ENCODE measurements at regions not wholly inside any gene's neighbourhood (a gene's known extent, or its start where the extent isn't known, plus 50 kb on each side); places are given as distances from the start of the nearest gene placed in this dataset.

DNA sequence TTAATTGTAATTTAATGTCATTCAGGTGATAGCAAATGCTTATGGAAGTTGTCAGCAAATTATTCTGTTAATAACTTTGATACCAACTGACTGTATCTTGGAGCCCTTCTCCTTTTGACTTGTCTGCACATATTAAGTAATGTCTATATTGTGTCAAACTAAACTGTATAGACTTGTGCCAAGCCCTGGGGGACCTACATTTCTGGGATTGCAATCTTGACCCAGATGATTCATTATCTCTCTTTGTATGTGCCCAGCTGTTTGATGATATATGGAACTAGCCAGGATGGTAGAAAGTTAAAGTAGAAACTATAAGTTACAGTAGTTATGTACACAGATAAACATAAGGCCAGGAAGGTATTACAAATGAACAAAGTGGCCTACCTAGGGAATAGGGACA, 402.8 kb upstream of the RARB start:
- in situ Hi-C loops (cut with HindIII; ENCODE audit: low pct_unique_long_range_greater_than_20kb, low sequenced_read_pairs) = no loop called here
- DNase-seq (ENCODE audit: low read depth, low spot score) = no peak

DNA sequence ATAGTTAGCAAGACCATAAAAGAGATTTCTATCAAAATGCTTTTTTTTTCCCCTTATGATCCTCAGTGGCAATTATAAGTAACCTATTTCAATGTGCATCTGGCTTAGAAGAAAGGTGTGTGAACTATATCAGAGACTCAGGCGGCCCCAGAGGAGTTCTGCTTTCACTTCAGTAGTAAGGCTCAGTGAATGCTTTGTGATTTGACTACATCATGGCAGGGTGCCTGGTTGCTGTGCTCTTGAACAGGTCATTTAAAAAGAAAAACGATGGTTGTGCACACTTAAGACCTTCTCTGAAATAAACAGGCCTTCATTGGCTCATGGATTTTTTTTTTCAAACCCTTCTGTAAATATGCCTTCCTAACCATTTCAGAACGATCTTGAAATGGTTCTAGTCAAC, 400.4 kb upstream of the RARB start:
- DNase-seq (ENCODE audit: low read depth, low spot score) = no peak
- in situ Hi-C loops (cut with HindIII; ENCODE audit: low pct_unique_long_range_greater_than_20kb, low sequenced_read_pairs) = no loop called here

DNA sequence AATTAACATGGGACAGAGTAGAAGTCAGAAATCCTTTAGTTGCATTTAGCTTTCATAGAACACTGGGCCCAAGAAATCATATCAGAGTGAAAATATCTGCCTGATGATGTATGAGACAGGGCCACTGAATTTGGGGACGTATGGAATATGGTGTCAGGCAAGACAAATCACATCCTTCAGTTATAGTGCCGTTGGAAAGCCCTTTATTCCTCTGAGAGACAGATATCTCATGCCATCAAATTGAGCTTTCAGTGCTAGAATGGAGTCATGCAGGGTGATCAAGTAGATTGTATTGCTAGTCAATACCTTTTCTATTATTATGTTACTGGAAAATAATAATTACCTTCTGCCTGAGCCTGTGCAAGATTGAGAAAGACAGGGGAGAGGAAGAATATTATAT, 398.2 kb upstream of the RARB start:
- in situ Hi-C loops (cut with HindIII; ENCODE audit: low pct_unique_long_range_greater_than_20kb, low sequenced_read_pairs) = no loop called here
- no peak for DNase-seq (ENCODE audit: low read depth, low spot score)

DNA sequence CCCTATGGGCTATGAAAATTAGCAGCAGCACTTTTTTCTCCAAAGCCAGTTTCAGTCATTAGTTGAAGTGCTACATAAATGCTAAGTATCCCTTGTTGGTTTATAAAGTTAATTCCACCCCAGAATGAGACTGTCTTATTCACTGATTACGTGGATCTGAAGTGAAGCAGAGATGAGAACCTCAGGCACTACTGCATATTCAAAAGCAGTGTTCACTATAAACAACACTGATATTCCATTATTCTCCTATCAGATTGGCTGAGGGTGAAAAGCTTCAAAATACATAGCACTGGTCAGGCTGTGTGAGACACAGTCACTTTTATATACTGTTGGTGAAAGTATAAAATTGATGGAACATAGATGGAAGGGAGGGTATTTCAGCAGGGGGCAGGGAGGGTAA, 395.7 kb upstream of the RARB start:
- in situ Hi-C loops (cut with HindIII; ENCODE audit: low pct_unique_long_range_greater_than_20kb, low sequenced_read_pairs) = no loop called here
- no peak for DNase-seq (ENCODE audit: low read depth, low spot score)

DNA sequence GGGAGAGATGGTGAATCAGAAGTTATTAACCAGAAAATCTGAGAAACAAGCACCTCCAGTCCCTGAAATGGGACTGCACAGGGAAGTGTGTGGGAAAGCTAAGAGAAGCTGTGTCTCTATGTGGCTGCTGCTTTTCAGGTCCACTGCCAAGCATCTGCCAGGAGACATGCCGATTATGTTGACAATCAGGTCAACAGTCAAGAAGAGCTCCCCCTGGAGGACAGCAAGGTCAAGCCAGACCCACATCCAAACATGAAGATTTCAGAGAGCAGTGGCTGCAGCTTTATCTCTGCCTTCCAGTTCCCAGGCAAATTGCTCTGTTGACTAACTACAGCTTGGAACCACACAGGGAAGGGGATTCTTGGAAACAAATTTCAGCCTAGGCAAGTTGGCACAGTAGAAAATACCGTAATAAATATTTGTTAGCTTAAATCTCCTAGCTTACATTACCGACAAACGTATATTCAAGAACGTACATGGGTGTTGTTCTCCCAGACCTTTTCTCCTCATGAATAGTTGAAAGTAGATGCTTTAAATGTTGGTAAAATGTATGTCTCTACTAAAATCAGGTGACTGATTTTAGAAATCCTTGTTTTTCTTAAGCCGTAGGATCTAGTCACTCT, 394.5 kb upstream of the RARB start:
- DNase-seq (ENCODE audit: low read depth, low spot score) = peak; percentile 85
- in situ Hi-C loops (cut with HindIII; ENCODE audit: low pct_unique_long_range_greater_than_20kb, low sequenced_read_pairs) = no loop called here

DNA sequence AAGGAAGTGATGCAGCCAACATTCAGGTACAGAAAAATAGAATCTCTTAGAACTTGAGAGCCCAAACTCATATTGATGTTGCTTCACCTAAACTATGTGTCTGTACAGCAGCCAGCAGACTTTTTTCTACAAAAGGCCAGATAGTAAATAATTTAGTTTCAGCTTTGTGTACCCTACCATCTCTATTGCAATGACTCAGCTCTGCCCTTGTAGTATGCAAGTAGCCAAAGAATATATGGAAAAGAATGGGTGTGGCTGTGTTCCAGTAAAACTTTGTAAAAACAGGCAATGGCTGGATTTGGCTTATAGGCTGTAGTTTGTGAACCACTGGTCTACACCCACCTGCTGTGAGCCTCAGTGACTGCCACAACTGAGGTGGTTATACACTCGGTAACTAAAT, 392.5 kb upstream of the RARB start:
- no peak for DNase-seq (ENCODE audit: low read depth, low spot score)
- in situ Hi-C loops (cut with HindIII; ENCODE audit: low pct_unique_long_range_greater_than_20kb, low sequenced_read_pairs) = no loop called here

DNA sequence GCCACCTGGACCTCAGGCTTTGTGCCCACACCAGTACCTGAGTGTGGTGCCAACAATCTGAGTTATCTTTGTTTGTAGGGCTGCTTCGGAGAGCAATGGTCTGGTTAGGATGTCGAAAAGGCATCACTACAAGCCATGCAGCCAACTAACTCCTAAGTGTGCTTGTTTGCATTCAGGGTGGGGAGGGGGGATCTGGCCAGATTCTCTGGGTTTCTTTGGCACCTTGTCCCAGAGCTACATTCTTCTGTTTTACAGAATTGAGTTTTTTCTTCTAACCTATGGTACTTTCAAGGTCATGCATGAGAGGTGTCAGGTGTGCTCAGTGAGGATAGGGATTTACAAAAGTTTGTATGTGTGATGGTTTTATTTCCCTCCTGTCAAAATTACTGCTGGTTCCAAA, 391.4 kb upstream of the RARB start:
- in situ Hi-C loops (cut with HindIII; ENCODE audit: low pct_unique_long_range_greater_than_20kb, low sequenced_read_pairs) = no loop called here
- DNase-seq (ENCODE audit: low read depth, low spot score) = no peak

DNA sequence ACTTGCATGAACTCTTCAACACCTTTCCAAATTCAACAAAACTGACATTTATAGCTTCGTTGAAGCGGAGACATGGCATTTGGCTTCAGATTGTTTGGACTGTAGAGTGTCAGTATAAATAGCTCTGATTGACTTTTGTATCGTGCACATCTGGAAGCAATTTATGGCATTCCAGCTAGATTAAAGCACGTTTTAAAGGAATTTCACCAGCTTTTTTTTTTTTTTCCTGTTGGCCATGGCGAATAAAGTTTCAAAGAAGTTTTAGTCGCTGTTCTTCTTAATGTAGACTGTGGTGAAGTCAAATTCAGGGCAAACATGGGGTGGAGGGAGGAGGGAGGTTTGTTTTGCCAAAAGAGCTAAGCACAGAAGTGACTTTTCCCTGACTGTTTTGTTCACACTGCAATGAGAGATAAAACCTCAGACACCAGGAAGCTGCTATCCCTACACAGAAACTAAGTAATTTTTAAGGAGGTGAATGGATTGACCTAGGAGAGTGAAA, 391.0 kb upstream of the RARB start:
- in situ Hi-C loops (cut with HindIII; ENCODE audit: low pct_unique_long_range_greater_than_20kb, low sequenced_read_pairs) = no loop called here
- no peak for DNase-seq (ENCODE audit: low read depth, low spot score)

DNA sequence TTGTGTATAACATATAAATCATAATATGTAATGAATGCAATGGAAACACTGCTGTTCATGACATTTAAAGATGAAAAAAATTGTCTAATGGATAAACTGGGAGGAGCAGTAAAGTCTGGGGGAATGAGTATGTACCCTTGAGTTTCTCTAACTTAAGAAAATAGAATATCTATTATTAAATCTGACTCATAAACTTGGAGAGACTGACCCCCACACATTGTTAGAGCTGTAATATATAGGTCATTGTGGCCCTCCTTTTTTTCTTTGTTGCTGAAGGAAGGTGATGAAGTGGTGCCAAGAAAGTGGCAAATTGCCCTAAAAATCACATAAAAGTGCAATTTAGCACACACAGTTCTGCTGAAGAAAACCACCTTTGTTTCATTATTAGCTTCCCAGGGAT, 389.8 kb upstream of the RARB start:
- no peak for DNase-seq (ENCODE audit: low read depth, low spot score)
- in situ Hi-C loops (cut with HindIII; ENCODE audit: low pct_unique_long_range_greater_than_20kb, low sequenced_read_pairs) = no loop called here

DNA sequence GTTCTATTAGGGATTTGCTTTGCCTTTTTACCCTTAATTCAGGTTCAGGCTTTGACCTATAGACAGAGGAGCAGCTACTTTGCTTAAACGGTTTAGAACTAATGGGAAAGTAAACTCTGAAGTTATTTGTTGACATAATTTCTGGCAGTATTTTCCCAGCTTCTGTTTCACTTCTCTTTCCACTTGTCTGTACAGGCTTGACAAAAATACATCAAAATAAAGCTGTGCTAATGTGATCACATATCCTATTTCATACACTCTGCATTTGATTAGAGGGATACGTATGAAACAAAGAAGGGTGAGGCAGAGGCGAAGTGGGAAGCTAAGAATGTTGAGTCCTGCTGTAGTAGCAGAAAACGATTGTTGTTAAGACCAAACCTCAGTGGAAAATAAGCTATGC, 389.1 kb upstream of the RARB start:
- in situ Hi-C loops (cut with HindIII; ENCODE audit: low pct_unique_long_range_greater_than_20kb, low sequenced_read_pairs) = no loop called here
- DNase-seq (ENCODE audit: low read depth, low spot score) = no peak

DNA sequence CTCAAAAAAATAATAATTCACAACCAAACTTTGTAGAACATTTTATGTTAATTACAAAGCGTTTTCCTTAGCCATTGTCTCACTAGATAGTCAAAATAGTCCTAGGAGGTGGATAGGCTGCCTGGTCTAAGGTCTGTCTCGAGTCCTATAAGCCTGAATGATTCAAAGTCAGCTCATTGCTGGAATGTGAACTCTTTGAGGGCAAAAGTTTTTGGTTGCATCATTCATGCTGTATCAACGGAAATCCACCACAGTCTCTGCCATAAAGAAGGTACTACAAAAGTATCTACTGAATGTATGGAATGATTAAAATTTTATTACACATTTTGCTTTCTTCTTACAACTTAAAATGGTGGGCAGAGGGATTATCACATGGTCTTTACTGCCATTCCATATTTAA, 387.3 kb upstream of the RARB start:
- in situ Hi-C loops (cut with HindIII; ENCODE audit: low pct_unique_long_range_greater_than_20kb, low sequenced_read_pairs) = no loop called here

DNA sequence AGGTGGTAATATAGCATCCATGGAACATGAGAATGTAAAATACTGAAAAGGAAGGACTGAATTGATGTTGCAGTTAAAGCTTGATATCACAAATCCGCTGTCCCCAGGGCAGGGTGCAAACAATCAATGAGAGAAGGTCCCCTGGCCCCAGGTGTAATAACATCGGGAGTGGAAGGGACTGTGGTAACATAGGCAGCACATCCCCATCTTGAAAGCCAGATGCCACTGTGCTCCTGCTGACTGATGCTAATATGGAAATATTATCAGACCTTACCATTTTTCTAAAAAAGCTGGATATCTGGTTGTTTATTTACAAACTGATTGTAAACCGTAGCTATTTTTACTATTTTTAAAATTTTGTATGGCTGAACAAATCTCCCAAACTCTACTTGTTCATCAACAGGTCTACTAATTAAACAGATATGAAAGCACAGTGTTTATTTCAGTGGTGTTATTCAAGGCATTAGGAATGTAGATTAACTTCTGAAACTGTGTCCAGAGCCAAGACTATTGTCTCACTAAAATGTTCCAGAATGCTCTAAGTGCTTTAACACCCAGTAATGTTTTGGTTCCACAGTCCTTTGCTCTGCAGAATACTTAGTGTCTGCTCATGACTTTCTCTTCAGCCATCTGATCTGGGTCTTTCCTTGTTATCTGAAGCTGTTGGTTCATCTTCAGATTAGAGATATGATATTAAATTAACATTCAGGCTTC, 386.0 kb upstream of the RARB start:
- no peak for DNase-seq (ENCODE audit: low read depth, low spot score)
- in situ Hi-C loops (cut with HindIII; ENCODE audit: low pct_unique_long_range_greater_than_20kb, low sequenced_read_pairs) = no loop called here

More for the DNA sequence above, 387.3 kb upstream of the RARB start:
- DNase-seq (ENCODE audit: low read depth, low spot score) = no peak

DNA sequence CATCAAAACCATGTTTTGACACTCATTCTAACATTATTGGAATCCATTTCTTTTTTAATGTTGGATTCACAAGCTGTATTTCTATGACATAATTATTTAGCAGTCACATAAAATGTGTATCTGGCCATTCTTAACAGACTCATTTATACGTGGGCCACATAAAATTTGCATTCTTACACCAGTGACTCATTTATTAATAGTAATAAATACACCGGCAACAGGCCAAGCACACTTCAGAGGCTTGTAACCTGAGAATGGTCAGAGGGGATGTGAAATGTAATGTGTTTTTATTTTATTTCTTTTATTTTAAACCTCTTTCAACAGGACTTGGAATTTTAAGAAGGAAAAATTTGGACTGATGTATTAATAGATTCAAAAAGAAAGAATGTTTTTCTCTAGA, 384.9 kb upstream of the RARB start:
- in situ Hi-C loops (cut with HindIII; ENCODE audit: low pct_unique_long_range_greater_than_20kb, low sequenced_read_pairs) = no loop called here
- DNase-seq (ENCODE audit: low read depth, low spot score) = no peak

DNA sequence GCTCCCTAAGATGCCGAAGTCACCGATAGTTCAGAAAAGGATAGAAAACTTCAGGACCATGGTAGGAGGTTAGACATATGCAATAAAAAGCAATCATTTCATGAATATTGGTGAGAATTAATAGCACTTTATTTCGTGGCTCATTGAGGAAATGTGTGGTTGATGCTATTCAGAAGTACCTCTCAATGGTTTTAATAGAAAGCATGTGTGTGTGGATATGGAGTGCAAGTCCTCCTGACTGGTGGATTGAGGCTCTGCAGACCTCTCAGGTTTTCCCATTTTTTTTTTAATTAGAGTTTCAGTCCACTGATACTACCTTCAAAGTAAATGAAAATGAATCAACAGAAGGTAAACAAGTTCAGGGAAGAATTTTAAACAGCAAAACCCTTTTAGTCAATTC, 384.3 kb upstream of the RARB start:
- DNase-seq (ENCODE audit: low read depth, low spot score) = no peak
- in situ Hi-C loops (cut with HindIII; ENCODE audit: low pct_unique_long_range_greater_than_20kb, low sequenced_read_pairs) = no loop called here

DNA sequence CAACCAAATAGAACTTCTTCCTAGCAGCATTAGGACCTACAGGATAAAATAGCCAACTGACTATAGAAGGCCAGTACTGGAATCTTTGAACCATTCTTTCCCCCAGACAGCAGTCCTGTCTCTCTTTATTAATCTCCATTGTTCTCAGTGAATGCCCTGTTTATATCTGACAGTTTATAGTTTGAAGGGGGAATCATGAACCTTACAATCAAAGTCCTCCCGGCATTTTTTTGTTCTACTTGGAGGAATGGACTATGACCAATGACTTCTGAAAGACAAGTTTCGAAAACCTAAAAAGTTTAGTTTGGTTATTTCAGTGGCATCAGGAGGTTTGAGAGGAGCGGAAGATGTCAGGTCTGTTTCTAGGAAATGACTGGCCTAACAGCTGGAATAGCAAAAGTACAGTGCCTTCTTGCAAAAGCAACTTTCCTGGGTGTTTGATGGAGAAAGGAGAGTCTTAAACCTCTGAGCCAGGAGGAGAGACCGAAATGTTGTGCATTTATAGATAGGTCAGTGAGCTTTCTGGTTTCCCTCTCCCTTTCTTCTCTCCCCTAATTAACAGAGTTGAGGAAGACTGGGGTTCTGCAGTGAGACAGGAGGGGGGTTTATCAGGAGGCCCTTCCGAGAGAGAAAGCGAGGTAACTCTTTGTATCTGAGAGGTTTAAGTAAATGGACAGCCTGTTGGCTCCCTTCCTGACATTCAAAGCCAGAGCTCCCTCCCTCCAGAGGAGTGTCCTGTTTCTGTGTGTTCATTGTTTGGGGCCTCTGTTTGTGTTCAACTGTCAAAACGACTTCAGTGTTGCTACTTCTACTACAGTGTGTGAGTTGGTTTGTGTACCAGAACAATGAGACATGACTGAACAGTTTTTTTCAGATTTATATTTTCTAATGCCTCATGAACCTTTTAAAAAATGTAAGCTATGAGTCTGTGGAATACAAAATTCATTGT, 383.0 kb upstream of the RARB start:
- in situ Hi-C loops (cut with HindIII; ENCODE audit: low pct_unique_long_range_greater_than_20kb, low sequenced_read_pairs) = no loop called here
- DNase-seq (ENCODE audit: low read depth, low spot score) = peak; percentile 67

DNA sequence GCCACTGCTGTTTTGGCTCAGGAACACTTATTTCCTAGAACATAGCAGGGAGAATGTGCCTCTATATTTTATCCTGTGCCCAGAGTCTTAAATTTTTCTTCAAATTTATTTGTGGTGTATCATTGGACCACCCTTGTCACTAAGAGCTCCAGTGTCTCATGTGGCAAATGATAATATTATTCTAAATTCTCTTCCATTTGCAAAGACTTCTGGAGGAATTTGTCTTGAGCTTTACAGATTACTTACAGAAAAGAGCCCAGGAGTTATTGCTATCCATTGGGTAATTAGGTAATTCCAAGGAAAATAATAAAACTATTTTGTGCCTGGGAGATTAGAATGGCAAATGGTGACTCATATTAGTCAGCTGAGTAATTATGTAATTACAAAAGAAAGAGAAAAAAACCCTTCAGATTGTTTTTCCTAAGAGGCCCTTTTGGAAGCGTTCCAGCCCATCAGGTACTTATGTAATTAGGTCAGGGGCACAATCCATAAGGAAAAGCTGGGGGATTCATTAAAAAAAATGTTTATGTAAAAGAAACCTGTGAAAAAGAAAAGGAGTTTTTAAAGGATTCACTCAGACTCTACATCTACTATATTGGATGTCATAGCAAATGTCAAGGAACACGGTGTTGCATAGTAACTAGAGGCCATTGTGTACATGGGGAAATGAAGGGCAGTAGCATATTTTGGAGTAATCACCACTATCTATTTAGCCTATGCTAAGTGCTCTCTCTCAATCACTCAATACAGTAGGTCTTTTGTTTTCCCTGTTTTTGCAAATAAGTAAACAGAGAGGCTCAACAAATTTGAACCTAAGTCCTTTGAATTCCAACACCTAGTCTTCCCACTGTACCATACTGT, 380.9 kb upstream of the RARB start:
- in situ Hi-C loops (cut with HindIII; ENCODE audit: low pct_unique_long_range_greater_than_20kb, low sequenced_read_pairs) = no loop called here
- DNase-seq (ENCODE audit: low read depth, low spot score) = no peak

DNA sequence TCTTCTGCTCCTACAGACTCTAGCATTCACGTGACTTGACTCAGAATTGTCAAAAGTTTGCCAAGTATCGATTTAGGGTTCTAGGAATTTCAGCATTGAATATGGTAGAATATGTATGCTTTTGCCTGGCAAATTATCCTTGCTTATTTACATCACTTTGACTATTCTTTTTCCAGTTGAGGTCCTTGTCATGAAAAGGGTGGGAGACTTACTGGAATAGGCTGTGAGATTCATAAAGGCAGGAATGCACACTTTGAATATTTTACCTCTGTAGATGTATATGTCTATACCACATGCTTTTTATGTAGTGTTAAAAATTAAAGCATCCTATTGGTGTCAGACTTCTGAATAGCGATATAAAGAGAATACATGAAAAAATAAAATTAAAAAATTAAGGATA, 378.8 kb upstream of the RARB start:
- in situ Hi-C loops (cut with HindIII; ENCODE audit: low pct_unique_long_range_greater_than_20kb, low sequenced_read_pairs) = no loop called here
- no peak for DNase-seq (ENCODE audit: low read depth, low spot score)

DNA sequence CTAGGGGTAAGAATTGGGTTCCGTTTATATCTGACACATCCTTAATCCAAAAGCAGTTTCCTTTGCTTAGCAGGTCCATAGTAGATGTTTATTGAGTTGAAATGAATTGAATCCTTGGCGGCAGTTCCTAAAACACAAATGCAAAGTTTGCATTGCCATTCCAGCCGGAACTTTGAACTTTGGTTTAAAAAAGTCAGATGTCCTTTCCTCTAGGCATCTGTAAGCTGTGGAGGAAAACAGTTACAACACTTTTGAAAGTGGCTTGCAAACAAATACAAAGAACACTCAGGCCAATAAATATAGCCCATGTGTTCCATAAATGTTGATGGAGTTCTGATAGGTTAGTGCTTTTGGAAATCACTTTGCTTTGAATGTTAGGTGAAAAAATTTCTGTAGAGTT, 374.7 kb upstream of the RARB start:
- in situ Hi-C loops (cut with HindIII; ENCODE audit: low pct_unique_long_range_greater_than_20kb, low sequenced_read_pairs) = no loop called here
- no peak for DNase-seq (ENCODE audit: low read depth, low spot score)

Data from SK-MEL-5 (cell line).